Suppressor macrophage treated with lipopolysaccharide for 1 hour (primary cell): ENCODE measurements at regions not wholly inside any gene's neighbourhood (a gene's known extent, or its start where the extent isn't known, plus 50 kb on each side); places are given as distances from the start of the nearest gene placed in this dataset.

ENCODE experiments used
- DNase-seq, 3 donors: peaks; one replicate each; pipeline ENCODE4 v3.0.0-alpha.2; 2020 to 2022

- no peak for DNase-seq
These were observed 375.0 kb downstream of the RNF144A start for GRCh38 chr2:7292154-7292691.

DNA sequence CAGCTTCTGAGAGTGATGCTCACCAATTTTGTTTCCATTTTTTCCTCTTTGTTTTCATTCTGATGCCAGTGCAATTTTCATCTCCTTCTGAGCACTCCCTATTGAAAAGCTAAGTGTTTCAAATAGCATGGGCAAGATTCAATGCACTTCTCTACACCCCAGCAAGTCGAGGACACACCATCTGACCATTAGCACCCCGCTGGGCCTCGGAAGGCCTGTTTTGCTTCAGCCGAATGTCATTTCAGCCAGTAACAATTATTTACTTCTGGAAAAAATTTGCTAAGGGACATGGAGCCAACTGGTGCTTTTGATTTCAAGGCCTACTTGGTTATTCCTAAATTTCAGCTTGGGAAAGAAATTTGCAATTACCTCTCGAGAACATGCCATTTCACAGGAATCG is 392.4 kb downstream of the RNF144A start:
- no peak for DNase-seq

GRCh38 chr2:7324706-7325105 is 407.5 kb downstream of the RNF144A start:
- no peak for DNase-seq

DNA sequence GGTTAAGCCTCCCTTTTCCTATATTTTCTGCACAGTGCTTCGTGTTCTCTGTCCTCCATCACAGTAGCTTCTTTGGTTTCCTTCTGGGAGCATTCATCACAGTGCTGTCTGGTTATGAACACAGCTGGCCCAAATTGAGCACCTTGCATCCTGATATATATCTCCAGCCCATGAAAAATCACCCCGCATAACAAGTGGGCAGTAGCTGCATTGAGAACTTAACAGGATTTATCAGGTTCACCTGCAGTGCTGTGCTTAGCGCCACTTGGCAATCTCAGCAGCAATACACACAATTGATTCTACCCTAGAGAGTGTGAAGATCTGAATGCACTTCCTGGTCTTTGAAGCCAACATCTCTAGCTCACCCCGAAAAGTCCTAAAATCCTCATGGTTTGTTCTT is 408.0 kb downstream of the RNF144A start:
- no peak for DNase-seq

- peak in 2 of 3 donors; percentile 37 to 38 for DNase-seq
These were observed 412.3 kb downstream of the RNF144A start for GRCh38 chr2:7329465-7329864.

- peak in 1 of 3 donors; percentile 16 for DNase-seq
These were observed 416.1 kb downstream of the RNF144A start for GRCh38 chr2:7333189-7333765.

DNA sequence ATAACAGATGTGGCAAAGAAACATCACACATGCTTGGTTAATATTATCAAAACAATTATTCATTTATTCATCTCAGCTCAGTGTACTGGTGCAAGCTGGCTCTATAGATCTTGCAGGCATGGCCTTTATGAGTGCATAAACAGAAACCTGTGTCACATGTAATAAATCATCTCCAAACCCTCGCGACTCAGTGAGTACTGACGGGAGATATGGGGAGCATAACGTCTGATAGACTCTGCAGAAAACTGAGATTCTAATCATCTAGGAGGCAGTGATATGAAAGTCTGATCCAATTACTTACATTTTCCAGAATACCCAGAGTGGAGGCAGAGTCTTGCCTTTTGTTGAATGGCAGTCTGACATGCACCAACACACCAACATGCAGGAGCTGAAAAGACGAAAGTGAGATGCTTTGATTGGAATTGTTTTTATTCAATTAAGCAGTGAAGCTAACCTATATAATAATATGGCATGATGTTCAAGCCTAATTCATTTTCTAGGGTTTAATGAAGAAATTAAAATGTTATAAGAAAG is 416.8 kb downstream of the RNF144A start:
- DNase-seq, result no peak

GRCh38 chr2:7338961-7339360 is 421.7 kb downstream of the RNF144A start:
- no peak for DNase-seq

GRCh38 chr2:7346336-7346735 is 429.1 kb downstream of the RNF144A start:
- DNase-seq, result peak in 2 of 3 donors; percentile 24 to 63

DNA sequence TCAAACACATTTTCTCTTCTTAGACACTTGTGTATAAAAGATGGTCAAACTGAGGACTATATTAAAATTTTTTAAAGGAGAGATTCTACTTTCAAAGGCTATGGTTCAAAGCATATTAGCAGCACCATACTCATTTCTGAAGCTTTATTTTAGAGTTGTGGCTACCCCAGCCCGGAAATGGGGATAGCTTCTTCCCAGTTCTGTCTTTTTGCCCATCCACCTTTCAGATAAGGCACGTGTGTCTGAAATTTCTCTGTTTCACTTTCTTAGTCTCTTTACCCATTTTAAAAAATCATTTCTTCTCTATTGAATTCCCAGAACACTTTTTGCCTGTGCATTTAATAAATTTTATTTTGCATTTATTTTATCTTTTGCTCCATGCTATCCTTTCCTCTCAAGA is 431.5 kb downstream of the RNF144A start:
- DNase-seq, result no peak

DNA sequence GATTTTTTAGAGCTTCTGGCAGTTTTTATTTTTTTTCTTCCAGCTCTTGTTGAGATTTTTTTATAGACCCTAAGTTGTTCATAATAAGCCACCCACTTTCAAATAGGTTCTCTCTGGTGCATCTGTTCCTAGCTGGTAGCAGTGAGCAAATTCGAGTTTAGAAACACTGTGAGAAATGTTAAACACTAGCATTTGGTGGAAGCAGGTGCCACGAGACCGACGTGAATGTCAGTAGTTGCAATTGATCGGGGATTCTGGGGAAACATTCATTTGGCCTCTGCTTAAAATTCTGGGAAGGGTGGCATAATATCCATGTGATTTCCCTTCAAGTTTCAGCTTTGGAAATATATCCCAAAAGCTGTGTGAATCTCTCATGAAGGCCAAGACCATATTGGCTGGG is 435.0 kb downstream of the RNF144A start:
- DNase-seq, result no peak

GRCh38 chr2:7353571-7353970 is 436.4 kb downstream of the RNF144A start:
- no peak for DNase-seq

GRCh38 chr2:7355781-7356180 is 438.6 kb downstream of the RNF144A start:
- DNase-seq, result no peak

- no peak for DNase-seq
These were observed 439.8 kb downstream of the RNF144A start for GRCh38 chr2:7356909-7357584.

DNA sequence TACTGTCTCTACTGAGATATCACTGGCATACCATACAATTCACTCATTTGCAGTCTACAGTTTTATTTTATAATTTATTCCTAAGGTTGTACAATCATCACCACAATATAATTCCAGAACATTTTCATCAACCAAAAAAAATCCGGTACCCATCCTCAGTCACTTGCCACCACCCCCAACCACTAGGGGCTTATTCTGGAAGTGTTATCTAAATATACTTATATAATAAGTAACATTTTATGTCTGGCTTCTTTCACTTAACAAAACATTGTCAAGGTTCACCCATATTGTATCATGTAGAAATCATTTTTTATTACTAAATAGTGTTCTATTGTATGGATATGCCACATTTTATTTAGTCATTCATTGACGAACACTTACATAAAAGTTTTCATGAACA is 440.8 kb downstream of the RNF144A start:
- DNase-seq, result no peak

GRCh38 chr2:7358865-7359447 is 441.7 kb downstream of the RNF144A start:
- peak in 2 of 3 donors; percentile 4 to 12 for DNase-seq

- peak in 2 of 3 donors; percentile 13 to 14 for DNase-seq
These were observed 446.7 kb downstream of the RNF144A start for GRCh38 chr2:7363906-7364305.

GRCh38 chr2:7368211-7368610 is 451.0 kb downstream of the RNF144A start:
- DNase-seq, result no peak

GRCh38 chr2:7373156-7373555 is 455.9 kb downstream of the RNF144A start:
- DNase-seq, result no peak

DNA sequence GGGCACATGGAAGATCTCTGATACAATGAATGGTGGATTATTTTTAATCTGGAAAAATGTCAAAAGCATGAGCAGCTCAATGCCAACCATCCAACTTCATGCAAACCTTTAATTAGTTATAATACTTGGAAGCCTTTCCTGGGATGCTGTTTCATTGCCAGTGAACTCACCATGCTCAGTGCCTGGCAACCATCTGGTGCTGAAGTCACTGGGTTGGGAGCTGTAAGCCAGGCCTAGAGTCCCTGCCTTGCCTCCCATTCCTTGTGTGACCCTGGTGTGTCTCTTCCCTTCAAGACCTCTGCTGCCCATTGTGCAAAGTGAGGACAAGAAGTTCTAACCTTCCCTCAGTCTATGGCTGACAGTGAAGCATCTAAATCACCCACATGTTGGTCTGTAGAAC is 458.7 kb downstream of the RNF144A start:
- DNase-seq, result no peak

DNA sequence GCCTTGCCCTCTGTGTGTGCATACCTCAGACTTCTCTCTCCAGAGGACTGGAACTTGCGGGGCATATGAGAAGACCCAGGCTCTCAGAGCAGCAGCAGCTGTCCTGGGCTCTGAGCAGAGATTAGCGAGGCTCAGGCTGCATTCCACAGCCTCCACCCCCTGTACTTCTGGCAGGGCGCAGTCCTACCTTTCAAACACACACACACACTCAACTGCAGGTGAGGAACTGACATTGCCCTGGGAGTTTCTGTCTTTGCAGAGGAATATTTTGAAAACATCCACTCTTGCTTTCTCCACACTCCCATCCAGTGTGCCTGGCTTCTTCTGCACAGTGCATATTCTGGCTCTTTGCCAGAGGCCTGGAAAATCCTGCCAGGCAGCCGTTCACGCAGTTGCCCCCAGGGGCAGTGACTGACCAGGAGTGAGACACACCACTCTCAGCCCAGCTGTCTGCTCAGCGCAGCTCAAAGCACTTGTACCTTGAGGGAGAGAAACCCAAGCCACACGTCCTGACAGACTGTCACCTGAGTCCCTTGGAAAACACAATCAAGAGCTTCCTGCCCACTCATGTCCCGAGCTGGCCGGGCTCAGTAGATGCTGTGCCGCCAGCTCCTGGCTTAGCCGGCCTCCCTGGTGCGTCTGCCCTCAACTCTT is 460.8 kb downstream of the RNF144A start:
- DNase-seq, result no peak

DNA sequence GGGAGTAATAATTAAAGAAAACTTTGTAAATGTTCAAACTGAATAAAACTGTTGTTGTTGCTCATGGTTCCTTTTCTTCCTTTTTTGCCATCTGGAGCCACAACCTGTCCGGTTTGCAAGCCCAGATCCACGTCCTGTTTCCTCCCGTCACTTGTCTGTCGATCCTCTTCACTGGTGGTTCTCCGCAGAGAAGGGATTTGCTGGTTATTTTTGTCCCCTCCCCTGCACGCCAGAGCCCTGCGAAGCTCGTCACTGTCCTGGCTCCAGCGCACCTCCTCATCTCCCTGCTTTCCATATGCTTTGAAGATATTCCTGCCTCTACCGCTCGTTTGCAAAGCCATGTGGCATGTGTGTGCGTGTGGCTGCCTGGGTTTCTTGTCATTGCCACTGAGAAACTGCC is 461.4 kb downstream of the RNF144A start:
- DNase-seq, result no peak

DNA sequence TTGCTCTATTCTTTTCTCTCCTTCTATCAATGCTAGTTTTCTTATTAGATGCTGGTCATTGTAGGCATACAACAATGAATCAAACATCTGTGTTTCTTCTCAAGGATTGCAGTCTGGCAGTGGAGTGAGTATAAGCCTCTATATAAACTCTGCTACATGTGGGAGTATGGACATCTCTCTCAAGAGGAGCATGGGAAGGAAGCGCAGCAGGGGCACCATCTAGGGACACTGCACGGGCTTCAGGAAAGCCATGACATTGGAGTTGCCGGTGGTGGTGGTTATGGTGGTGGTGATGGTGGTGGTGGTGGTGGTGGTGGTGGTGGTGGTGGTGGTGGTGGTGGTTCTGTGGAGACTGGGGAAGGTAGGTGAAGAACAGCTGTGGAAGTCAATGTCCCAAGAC is 462.6 kb downstream of the RNF144A start:
- peak; percentile 37 to 64 (median 46) for DNase-seq
